HG02943 (cell line): ENCODE measurements at regions not wholly inside any gene's neighbourhood (a gene's known extent, or its start where the extent isn't known, plus 50 kb on each side); places are given as distances from the start of the nearest gene placed in this dataset.
"Not testable (repeated sequence)": the region's sequence is repeated elsewhere in the genome, so short reads cannot be mapped to it uniquely, and the experiment has no call there.

Source experiments
- ATAC-seq: cut with Tn5 transposase; IDR thresholded peaks from one replicate; pipeline ENCODE4 v1.9.1; 2021; ENCODE audit warnings: mild to moderate bottlenecking, low read depth, moderate library complexity; ENCODE audit not compliant: unreplicated experiment

- no peak for ATAC-seq
Measured at GRCh38 chr6:137545073-137545472, 50.9 kb upstream of the OLIG3 start.

- no peak for ATAC-seq
Measured at GRCh38 chr6:137547186-137547585, 53.0 kb upstream of the OLIG3 start.

GRCh38 chr6:137547601-137548000, 53.4 kb upstream of the OLIG3 start:
- ATAC-seq, result no peak

GRCh38 chr6:137549106-137549505, 54.9 kb upstream of the OLIG3 start:
- no peak for ATAC-seq

GRCh38 chr6:137550535-137550934, 56.3 kb upstream of the OLIG3 start:
- no peak for ATAC-seq

GRCh38 chr6:137552146-137552545, 58.0 kb upstream of the OLIG3 start:
- ATAC-seq, result no peak

- ATAC-seq, result no peak
Measured at GRCh38 chr6:137552809-137553208, 58.6 kb upstream of the OLIG3 start.

GRCh38 chr6:137559521-137560183, 65.5 kb upstream of the OLIG3 start:
- ATAC-seq, result not testable (repeated sequence)

GRCh38 chr6:137560184-137560563, 66.0 kb upstream of the OLIG3 start:
- no peak for ATAC-seq

GRCh38 chr6:137568067-137568466, 73.9 kb upstream of the OLIG3 start:
- ATAC-seq, result no peak

GRCh38 chr6:137570393-137570792, 76.2 kb upstream of the OLIG3 start:
- ATAC-seq, result no peak

GRCh38 chr6:137571854-137572253, 77.7 kb upstream of the OLIG3 start:
- no peak for ATAC-seq

GRCh38 chr6:137573739-137574138, 79.5 kb upstream of the OLIG3 start:
- no peak for ATAC-seq

GRCh38 chr6:137579612-137580011, 85.4 kb upstream of the OLIG3 start:
- no peak for ATAC-seq

- no peak for ATAC-seq
Measured at GRCh38 chr6:137581019-137581707, 87.0 kb upstream of the OLIG3 start.

GRCh38 chr6:137583519-137583918, 89.3 kb upstream of the OLIG3 start:
- ATAC-seq, result not testable (repeated sequence)

- ATAC-seq, result no peak
Measured at GRCh38 chr6:137588472-137588871, 94.3 kb upstream of the OLIG3 start.

GRCh38 chr6:137589067-137589848, 95.1 kb upstream of the OLIG3 start:
- ATAC-seq, result peak; percentile 99

- no peak for ATAC-seq
Measured at GRCh38 chr6:137590684-137591083, 96.5 kb upstream of the OLIG3 start.

GRCh38 chr6:137601471-137601870, 107.3 kb upstream of the OLIG3 start:
- no peak for ATAC-seq
